A549 (cell line): ENCODE measurements at regions not wholly inside any gene's neighbourhood (a gene's known extent, or its start where the extent isn't known, plus 50 kb on each side); places are given as distances from the start of the nearest gene placed in this dataset.

ENCODE experiments used
- ATAC-seq, 2 experiments: fragments of 200-7000 bp in 1 of 2; fragments of >200 bp in 1 of 2; cut with Nextera tagmentation in 1 of 2; cut with Tn5 transposase in 1 of 2; 3 replicates each; pipeline versions ENCODE4 v1.8.0 to v1.9.1; 2018 to 2020; ENCODE audit warnings: mild to moderate bottlenecking in 1 of 2, moderate library complexity in 1 of 2
- CTCF ChIA-PET: fragments of 300-600 bp; sonication (Branson Sonifier 250); formaldehyde crosslinking; extraction: SDS; loops from one replicate; lab custom pipeline; 2021; ENCODE audit warnings: antibody characterized with exemption, inconsistent platforms; lab: Yijun Ruan, JAX
- POLR2A ChIA-PET: fragments of 350-600 bp; formaldehyde crosslinking; extraction: SDS; loops from one replicate; lab custom pipeline; 2021; ENCODE audit warnings: antibody characterized with exemption, inconsistent platforms; lab: Yijun Ruan, JAX
- DNase-seq, 2 experiments: peaks; one replicate each; pipeline versions ENCODE4 v3.0.0 to v3.0.0-alpha.2; 2011 to 2016; ENCODE audit warnings: low read depth in 1 of 2, low spot score in 1 of 2
- FAIRE-seq: peaks from 2 replicates; lab custom pipeline; 2011; peaks lifted over from hg19 to GRCh38; lab: Jason Lieb, UNC
- H3K27ac ChIP-seq, 2 experiments: fragments of >200 bp; sonication (Bioruptor Twin); formaldehyde crosslinking; 3 replicates each; pipeline ENCODE4 v1.5.1; 2016 to 2017
- H3K4me1 ChIP-seq: fragments of >200 bp; sonication (Bioruptor Twin); formaldehyde crosslinking; 3 replicates; pipeline ENCODE4 v1.6.1; 2016
- H3K4me2 ChIP-seq: fragments of >200 bp; sonication (Bioruptor Twin); formaldehyde crosslinking; 3 replicates; pipeline ENCODE4 v1.6.1; 2016
- H3K4me3 ChIP-seq: fragments of >200 bp; sonication (Bioruptor Twin); formaldehyde crosslinking; 3 replicates; pipeline ENCODE4 v1.5.1; 2016
- H3K9me3 ChIP-seq: fragments of >200 bp; sonication (Bioruptor Twin); formaldehyde crosslinking; 3 replicates; pipeline ENCODE4 v1.6.1; 2016
- BCL3 ChIP-seq: fragments of >200 bp; sonication (Bioruptor Twin); formaldehyde crosslinking; IDR thresholded peaks from 3 replicates; pipeline ENCODE4 v1.6.1; 2016
- BHLHE40 ChIP-seq: IDR thresholded peaks from 2 replicates; pipeline ENCODE4 v1.6.1; 2012; ENCODE audit warnings: low read depth, low read length, inconsistent platforms
- E2F6 ChIP-seq: IDR thresholded peaks from 2 replicates; pipeline ENCODE4 v1.6.1; 2012; ENCODE audit warnings: low read depth, borderline replicate concordance
- EP300 ChIP-seq, 2 experiments: fragments of >200 bp; sonication (Bioruptor Twin); formaldehyde crosslinking; IDR thresholded peaks; 2 replicates in 1 of 2; 3 replicates in 1 of 2; pipeline ENCODE4 v1.6.1; 2016 to 2017
- FOSL2 ChIP-seq, 2 experiments: fragments of 450-650 bp in 1 of 2; fragments of >200 bp in 1 of 2; sonication (Bioruptor Twin) in 1 of 2; formaldehyde crosslinking; IDR thresholded peaks; 2 replicates each; pipeline versions ENCODE4 v1.5.0 to v1.6.1; 2016 to 2020; ENCODE audit warnings: mild to moderate bottlenecking in 1 of 2, moderate library complexity in 1 of 2
- FOXS1 ChIP-seq: fragments of 250-450 bp; sonication (Bioruptor Pico); IDR thresholded peaks from 2 replicates; pipeline ENCODE4 v1.5.0; 2020; ENCODE audit warnings: mild to moderate bottlenecking, moderate library complexity
- GATA3 ChIP-seq: IDR thresholded peaks from 2 replicates; pipeline ENCODE4 v1.6.1; 2012; ENCODE audit warnings: borderline replicate concordance
- HOXA7 ChIP-seq: fragments of 250-450 bp; sonication (Bioruptor Pico); IDR thresholded peaks from 2 replicates; pipeline ENCODE4 v1.5.0; 2020; ENCODE audit warnings: mild to moderate bottlenecking, moderate library complexity
- HOXB13 ChIP-seq: fragments of 250-450 bp; sonication (Bioruptor Pico); IDR thresholded peaks from 2 replicates; pipeline ENCODE4 v1.5.0; 2020; ENCODE audit warnings: low read depth, mild to moderate bottlenecking, moderate library complexity
- JUNB ChIP-seq: fragments of >200 bp; sonication (Bioruptor Twin); formaldehyde crosslinking; IDR thresholded peaks from 2 replicates; pipeline ENCODE4 v1.6.1; 2016
- KDM1A ChIP-seq: fragments of 200-600 bp; sonication (generic); IDR thresholded peaks from 2 replicates; pipeline ENCODE4 v1.6.1; 2016; ENCODE audit warnings: low read depth, mild to moderate bottlenecking
- KDM5A ChIP-seq: fragments of 200-600 bp; sonication (generic); IDR thresholded peaks from 2 replicates; pipeline ENCODE4 v1.6.1; 2016; ENCODE audit warnings: antibody characterized with exemption, mild to moderate bottlenecking
- MAX ChIP-seq: IDR thresholded peaks from 2 replicates; pipeline ENCODE4 v1.6.1; 2012
- NFE2L2 ChIP-seq: fragments of 150-350 bp; conservative IDR thresholded peaks from 2 replicates; pipeline ENCODE4 v1.6.1; 2014; ENCODE audit warnings: low read length
- RARB ChIP-seq: fragments of 250-450 bp; sonication (Bioruptor Pico); IDR thresholded peaks from 2 replicates; pipeline ENCODE4 v1.8.0; 2021; ENCODE audit warnings: mild to moderate bottlenecking, moderate library complexity
- ZC3H11A ChIP-seq: fragments of 450-650 bp; IDR thresholded peaks from 2 replicates; pipeline ENCODE4 v1.6.1; 2014; ENCODE audit warnings: antibody characterized with exemption, mild to moderate bottlenecking
- ZFP36 ChIP-seq: fragments of 450-650 bp; IDR thresholded peaks from 2 replicates; pipeline ENCODE4 v1.6.1; 2014; ENCODE audit warnings: borderline replicate concordance; ENCODE audit not compliant: partially characterized antibody
- ZNF302 ChIP-seq: fragments of 250-450 bp; sonication (Bioruptor Pico); IDR thresholded peaks from 2 replicates; pipeline ENCODE4 v1.9.0; 2021; ENCODE audit warnings: inconsistent platforms, mild to moderate bottlenecking, moderate library complexity
- ZSCAN20 ChIP-seq: fragments of 250-450 bp; sonication (Bioruptor Pico); IDR thresholded peaks from 2 replicates; pipeline ENCODE4 v1.8.0; 2022; ENCODE audit warnings: mild to moderate bottlenecking, moderate library complexity
- WGBS: methylation state at CpG from one replicate; pipeline ENCODE4 v1.1.6; 2017; ENCODE audit errors: missing lambda C conversion rate; 5-methylcytosine and 5-hydroxymethylcytosine counted together
- TF ChIP-seq, protein P1 (sequence below): IDR thresholded peaks from 2 replicates; pipeline ENCODE4 v1.6.1; 2012
- TF ChIP-seq, protein P2 (sequence below): fragments of >200 bp; sonication (Bioruptor Twin); formaldehyde crosslinking; IDR thresholded peaks from 3 replicates; pipeline ENCODE4 v1.5.1; 2016

GRCh38 chr5:141780952-141781781 is 97.0 kb downstream of the PCDH1 start:
- H3K4me2 ChIP-seq, result no peak overlapping the region
- no peak overlapping the region for H3K4me3 ChIP-seq
- no peak for ATAC-seq
- POLR2A ChIA-PET, result no interaction called here
- no peaks in the 10 kb centered on the region for H3K9me3 ChIP-seq
- DNase-seq, result no peak
- WGBS, result 63% methylated on average over 13 of the region's 13 CpGs
- CTCF ChIA-PET, result interaction anchor here (0.6 to 5.6 kb wide), 8 partner anchors 13 to 544 kb away, joined by 3 to 22 read pairs (median 3); partner anchors contain the start of genes PCDH1 and SPRY4
- no peak for FAIRE-seq
- no peak overlapping the region for H3K27ac ChIP-seq
- TF ChIP-seq ZSCAN20 (CRISPR knock-in tag), result no peak
- TF ChIP-seq, protein P1, sequence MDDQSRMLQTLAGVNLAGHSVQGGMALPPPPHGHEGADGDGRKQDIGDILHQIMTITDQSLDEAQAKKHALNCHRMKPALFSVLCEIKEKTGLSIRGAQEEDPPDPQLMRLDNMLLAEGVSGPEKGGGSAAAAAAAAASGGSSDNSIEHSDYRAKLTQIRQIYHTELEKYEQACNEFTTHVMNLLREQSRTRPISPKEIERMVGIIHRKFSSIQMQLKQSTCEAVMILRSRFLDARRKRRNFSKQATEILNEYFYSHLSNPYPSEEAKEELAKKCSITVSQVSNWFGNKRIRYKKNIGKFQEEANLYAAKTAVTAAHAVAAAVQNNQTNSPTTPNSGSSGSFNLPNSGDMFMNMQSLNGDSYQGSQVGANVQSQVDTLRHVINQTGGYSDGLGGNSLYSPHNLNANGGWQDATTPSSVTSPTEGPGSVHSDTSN, result no peak
- TF ChIP-seq NFE2L2, result no peak
- no peak for TF ChIP-seq JUNB
- TF ChIP-seq ZFP36, result no peak
- no peak for TF ChIP-seq EP300 (IDR thresholded peaks at IDR 0.05)
- TF ChIP-seq HOXB13, result no peak
- TF ChIP-seq KDM1A, result no peak
- peaks cover 31% of the 10 kb centered on the region for H3K4me1 ChIP-seq

GRCh38 chr5:141780240-141780951 is 97.8 kb downstream of the PCDH1 start:
- Histone ChIP-seq H3K4me1 (peaks cover 31% of the 10 kb centered on the region), H3K27ac (no peak overlapping the region), H3K9me3 (no peaks in the 10 kb centered on the region), H3K4me3 (no peak overlapping the region), H3K4me2 (no peak overlapping the region)
- no peak for DNase-seq
- TF ChIP-seq ZC3H11A (no peak), FOXS1 (no peak), KDM5A (no peak), BCL3 (no peak), HOXA7 (CRISPR knock-in tag) (no peak), BHLHE40 (no peak), MAX (no peak), GATA3 (no peak), ZNF302 (CRISPR knock-in tag) (no peak), E2F6 (no peak), RARB (CRISPR knock-in tag) (no peak), ZFP36 (no peak), FOSL2 (IDR thresholded peaks at IDR 0.05) (no peak), FOSL2 (CRISPR knock-in tag; IDR thresholded peaks at IDR 0.05) (no peak), HOXB13 (no peak)
- TF ChIP-seq, protein P2, sequence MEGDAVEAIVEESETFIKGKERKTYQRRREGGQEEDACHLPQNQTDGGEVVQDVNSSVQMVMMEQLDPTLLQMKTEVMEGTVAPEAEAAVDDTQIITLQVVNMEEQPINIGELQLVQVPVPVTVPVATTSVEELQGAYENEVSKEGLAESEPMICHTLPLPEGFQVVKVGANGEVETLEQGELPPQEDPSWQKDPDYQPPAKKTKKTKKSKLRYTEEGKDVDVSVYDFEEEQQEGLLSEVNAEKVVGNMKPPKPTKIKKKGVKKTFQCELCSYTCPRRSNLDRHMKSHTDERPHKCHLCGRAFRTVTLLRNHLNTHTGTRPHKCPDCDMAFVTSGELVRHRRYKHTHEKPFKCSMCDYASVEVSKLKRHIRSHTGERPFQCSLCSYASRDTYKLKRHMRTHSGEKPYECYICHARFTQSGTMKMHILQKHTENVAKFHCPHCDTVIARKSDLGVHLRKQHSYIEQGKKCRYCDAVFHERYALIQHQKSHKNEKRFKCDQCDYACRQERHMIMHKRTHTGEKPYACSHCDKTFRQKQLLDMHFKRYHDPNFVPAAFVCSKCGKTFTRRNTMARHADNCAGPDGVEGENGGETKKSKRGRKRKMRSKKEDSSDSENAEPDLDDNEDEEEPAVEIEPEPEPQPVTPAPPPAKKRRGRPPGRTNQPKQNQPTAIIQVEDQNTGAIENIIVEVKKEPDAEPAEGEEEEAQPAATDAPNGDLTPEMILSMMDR, result no peak
- TF ChIP-seq, protein P1, result no peak
- ChIA-PET CTCF (interaction anchor here (0.7 to 5.6 kb wide), 3 partner anchors 15 to 99 kb away, joined by 3 to 22 read pairs (median 3); partner anchors contain the start of gene PCDH1), POLR2A (no interaction called here)
- 82% methylated on average over 7 of the region's 10 CpGs for WGBS
- FAIRE-seq, result no peak
- ATAC-seq, result no peak; a peak in 1 of 6 replicates
